ENCODE measurements at regions not wholly inside any gene's neighbourhood (a gene's known extent, or its start where the extent isn't known, plus 50 kb on each side); places are given as distances from the start of the nearest gene placed in this dataset.

DNA sequence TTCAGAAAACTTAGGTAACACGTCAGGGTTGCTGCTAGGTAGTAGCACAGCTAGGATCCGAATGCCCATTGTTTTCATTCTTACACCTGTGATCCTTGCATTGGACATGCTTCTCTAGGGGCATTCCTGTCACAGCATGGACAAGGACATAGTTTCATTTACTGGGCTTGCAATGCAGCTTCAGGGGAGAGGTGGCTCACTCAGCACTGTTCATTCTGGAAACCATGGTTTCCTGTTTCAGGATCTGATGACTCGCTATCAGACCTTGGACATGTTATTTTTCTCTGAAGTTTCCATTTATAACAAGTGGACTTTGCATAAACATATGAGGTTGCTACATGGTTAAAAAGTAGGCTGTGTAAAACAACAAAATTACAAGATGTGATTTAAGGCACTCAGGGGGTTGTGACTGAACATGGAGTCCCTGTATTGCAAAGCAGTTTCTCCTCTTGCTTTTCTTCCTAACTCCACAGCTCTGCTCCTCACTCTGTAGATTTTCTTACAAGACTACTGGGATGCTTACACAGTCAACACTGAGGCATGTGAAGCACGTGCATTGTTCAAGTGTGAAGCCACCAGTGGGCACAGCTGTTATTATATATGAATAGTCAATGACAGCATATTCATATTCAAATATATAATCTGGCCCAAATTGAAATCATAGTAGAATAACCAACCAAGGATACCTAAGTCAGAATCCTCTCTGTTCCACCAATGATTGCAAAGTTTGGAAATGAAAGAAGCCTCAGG is 66.1 kb upstream of the STK32A start:
- DNase-seq (ENCODE audit: low spot score) = peak; percentile 18

DNA sequence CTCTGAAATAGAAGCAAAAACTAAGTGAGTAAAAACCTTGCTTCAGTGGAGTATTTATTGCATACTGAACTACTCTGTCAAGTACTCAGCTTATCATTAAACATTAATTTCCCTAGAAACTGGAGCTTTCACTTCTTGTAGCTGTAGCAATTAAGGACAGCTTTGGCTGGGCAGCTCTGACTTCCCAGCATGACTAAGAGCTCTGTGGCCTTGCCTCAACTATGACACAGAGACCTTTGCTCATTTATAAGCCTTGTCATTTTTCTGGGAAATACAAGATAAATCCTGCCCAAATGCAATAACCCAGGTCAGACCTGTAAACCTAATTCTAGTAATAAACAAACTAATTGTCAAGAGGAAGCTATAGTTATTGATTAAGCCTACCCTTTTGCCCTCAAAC is 65.4 kb upstream of the STK32A start:
- DNase-seq (ENCODE audit: low spot score) = peak; percentile 58

DNA sequence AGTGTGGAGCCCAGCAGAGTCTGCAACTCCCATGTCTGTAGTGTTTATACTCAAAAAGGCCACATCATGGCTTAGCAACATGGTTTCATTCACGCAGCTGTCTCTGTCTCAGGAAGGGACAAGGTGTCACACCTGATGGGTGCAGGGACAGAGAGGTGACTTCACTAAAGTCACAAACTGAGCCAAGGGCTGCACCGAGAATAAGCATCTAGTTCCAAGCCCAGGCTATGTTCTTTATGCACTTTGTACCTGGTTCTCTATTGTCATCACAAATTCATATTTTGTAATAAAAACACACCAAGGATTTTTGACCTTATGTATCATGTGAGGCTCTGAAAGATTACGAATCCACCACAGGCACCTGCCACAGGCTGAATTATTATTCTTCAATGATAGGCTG is 64.9 kb upstream of the STK32A start:
- DNase-seq (ENCODE audit: low spot score) = peak; percentile 17

DNA sequence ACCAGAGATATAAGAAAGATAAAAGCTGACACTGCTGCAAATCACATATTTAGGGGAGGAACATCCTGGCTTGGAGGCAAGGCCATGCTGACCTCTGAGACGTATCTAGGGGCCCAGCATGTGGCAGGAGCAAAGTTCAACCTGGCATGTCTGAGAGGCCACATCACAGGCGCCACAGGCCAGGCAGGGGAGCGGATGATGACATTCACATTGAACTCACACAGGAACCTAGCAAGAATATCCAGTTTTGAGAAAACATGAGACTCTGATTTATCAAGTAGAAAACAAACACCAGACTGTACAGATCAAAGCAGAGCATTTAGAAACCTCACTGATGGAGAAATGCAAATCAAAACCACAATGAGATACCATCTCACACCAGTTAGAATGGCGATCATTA is 64.2 kb upstream of the STK32A start:
- DNase-seq (ENCODE audit: low spot score) = peak; percentile 76

DNA sequence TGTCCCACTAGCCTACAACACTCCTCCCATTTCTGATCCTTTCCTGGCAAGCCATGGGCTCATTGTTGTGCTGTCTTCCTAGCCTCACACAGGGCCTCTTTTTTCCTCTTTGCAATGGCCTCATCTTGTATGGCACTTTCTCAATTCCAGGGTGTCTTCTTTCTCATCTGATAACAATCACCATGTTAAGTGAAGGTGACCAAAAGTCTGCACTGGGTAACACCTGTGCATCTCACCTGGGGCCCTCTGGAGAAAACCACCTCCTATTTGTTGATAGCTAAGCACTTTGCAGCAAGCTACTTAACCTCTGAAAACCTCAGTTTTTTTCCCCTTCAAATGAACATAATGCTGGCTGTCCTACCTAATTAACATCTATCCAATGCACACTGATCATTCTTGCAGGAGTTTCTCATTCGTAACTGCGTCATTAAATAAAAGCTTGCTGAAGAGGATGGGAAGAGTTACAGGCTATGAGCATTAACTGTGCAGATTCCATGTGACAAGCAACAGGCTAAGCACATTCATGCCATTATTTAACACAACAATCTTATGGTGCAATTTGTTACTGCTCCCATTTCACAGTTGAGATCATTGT is 60.1 kb upstream of the STK32A start:
- no peak for DNase-seq (ENCODE audit: low spot score)

DNA sequence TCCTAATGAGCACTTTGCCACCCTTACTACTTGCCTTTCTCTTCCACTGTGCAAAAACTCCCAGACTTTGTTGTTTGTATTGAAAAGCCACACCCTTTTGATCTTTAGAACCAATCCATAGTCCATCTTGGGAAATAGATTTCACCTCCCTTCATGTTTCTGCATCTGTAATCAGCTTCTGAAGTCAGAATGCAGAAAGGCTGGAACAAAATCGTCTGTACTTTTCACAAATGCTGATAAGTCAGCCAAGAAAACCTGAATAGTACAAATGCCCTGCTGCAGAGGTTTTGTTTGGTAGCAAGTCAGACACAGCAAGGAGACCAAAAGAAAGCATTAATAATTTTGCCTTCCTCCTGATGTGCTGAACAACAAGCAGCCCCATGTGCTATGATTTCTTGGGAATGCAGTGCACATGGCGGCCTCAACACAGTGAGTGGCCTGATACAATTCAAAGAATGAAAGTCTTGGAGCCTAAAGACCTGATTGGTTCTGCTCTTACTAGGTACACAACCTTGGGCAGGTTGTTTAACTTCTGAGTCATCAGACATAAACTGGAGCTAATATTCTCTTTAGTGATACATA is 59.2 kb upstream of the STK32A start:
- peak; percentile 41 for DNase-seq (ENCODE audit: low spot score)

DNA sequence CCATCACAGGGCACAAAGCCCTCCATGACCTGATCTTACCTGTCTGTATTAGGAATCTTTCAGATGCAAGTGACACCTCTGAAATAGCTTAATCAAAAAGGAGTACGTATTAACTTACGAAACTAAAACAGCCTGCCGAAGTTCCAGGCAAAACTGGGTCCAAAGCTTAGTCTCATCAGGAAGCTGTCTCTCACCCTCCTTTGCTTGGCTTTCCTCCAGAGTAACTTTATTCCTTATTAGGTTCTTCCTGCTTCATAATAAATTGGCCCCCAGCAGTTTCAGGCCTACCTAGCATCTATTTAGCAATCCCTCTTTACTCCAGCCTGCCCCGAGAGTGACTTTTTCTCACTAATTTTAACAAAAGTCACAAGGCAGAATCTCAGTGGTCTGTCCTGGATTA is 58.4 kb upstream of the STK32A start:
- DNase-seq (ENCODE audit: low spot score) = no peak

DNA sequence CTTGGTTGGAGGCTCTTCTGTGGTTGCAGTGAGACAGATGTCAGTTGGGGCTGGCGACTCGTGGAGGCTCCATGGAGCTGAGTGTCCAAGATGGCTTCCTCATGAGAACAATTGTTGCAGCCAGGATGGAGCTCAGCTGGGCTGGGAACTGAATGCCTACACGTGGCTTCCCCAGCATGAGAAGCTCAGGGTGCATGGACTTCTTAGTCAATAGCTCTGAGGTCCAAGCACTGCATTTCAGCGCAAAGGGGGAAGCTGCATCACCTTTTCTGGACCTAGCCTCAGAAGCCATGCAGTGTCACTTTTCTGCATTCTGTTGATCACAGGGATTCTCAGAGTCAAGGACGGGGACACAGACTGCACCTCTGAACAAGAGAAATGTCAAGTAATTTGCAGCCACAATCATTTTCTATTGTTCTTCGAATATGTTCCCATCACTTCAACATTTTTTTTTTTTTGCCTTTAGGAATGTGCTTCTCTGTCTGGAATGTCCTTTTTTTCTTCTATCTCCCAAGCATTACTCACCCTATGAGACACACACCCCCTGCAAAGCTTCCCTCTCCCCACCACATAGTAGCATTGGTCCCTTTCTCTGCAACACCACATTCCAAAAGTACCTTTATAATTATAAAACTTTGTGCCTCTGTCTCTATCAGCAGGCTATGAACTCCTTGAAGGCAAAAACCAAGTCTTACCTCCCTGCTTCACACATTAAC is 57.5 kb upstream of the STK32A start:
- DNase-seq (ENCODE audit: low spot score) = no peak

DNA sequence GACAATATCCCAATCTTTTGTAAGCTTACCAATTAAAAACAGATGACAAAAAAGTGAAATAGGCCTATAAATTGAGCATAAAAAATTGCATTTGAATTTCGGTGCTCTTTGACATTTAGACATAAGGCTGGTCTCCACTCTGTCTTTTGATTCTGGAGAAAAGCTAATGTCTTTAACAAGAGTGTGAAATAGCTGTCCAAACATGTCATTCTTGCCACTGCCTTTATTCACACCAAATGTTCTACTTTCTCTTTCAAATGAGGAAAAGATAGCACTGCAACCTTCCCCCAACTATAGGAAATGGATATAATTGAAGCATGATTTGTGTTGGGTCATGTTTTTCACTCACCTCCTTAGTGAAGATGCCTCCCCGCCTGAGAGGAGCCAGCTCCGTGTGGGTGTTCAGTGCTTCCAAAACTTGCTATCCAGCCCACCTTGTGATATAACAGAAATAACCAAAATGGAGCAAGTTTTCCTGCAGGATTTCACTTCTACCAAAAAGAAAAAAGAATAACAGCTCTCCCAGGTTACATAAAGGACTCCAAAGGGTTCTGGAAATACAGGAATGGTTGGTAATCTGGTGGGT is 55.2 kb upstream of the STK32A start:
- no peak for DNase-seq (ENCODE audit: low spot score)

DNA sequence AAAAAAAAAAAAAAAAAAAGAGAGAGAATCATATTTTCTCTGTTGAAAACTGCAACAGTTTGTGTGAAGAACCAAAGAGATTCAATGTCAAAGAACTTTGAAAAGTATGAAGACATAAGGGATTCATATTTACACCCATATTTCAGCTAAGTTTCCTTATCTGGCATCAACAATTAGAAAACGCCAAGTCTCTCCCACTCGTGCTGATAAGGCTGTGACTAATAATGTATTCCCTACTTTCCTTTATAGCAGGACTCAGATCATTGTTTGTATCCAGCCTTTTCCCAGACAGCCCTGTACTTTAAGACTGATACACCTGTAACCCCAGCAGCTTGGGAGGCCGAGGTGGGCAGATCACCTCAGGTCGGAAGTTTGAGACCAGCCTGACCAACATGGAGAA is 54.1 kb upstream of the STK32A start:
- no peak for DNase-seq (ENCODE audit: low spot score)
